RKO (cell line): ENCODE measurements at regions not wholly inside any gene's neighbourhood (a gene's known extent, or its start where the extent isn't known, plus 50 kb on each side); places are given as distances from the start of the nearest gene placed in this dataset.
"Not testable (repeated sequence)": the region's sequence is repeated elsewhere in the genome, so short reads cannot be mapped to it uniquely, and the experiment has no call there.

Experiments
- DNase-seq: peaks from one replicate; pipeline ENCODE4 v3.0.0-alpha.2; 2016; ENCODE audit warnings: low spot score

DNA sequence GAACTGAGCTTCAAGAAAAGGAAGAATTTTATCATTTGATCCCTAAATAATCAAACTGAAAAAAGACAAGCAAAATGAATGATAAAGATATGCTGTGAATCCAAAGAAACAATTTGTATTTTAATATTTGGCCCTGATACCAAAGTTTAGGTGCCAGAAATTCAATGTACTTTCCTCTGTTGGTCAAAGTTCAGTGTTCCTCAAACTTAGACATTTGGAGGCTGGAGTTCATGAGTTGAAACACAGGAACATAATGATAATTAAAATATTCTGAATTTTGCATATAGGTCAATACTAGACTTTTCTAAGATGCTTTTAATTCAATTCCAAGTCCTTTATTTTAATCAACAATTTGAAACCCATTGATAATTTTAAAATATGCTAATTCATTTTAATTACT lies 1007.7 kb upstream of the ATXN7L3B start:
- DNase-seq, result no peak

DNA sequence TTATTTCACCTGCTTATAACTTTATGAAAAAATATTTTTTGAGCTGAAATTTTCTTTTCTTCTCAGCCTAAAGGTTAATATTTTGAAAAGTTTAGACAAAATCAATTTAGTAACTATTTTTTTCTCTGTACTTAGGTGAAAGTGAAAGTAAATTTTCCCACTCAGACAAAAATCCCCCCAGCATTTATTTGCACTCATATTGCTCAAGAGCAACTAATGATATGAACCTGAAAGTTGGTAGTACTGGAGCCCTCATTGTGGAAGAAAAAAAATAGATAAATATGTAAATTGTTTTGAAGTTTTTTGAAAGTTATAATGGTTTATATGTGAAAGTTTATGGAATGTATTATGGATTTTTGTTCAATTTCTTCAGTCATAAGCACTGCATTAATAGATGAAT lies 1005.9 kb upstream of the ATXN7L3B start:
- DNase-seq, result no peak

DNA sequence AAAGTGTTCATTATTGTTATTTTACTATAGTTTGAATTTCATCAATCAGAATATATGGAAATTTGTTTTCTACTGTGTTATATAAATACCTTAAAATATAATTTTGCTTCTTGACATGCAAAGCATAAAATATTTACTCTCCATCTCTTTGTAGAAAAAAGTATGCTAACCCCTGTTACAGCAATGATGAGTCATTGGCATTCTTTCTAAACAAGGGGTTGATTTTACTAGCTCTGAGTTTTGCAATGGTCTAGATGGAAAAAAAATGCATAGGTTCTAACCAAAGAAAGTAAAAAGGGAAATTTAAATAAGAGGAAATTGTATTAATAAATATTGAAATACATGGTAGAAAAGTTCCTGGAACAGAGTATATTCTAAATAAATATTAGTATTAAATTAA lies 990.2 kb upstream of the ATXN7L3B start:
- DNase-seq, result peak; percentile 5

DNA sequence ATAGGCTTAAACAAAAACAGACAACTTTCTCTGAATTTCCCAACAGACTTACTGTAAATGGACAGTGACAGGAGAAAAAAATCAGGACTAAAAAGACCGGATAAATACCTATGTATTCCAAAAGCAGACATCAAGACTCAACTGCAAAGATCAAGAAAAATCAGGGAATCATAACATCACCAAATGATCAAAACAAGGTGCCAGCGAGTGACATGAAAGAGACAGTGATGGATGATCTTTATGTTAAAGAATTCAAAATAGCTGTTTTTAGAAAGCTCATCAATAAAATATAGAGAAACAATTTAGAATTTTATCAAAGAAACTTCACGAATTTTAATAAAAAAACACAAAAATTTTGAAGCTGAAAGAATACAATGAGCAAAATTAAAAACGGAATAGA lies 952.5 kb upstream of the ATXN7L3B start:
- no peak for DNase-seq

DNA sequence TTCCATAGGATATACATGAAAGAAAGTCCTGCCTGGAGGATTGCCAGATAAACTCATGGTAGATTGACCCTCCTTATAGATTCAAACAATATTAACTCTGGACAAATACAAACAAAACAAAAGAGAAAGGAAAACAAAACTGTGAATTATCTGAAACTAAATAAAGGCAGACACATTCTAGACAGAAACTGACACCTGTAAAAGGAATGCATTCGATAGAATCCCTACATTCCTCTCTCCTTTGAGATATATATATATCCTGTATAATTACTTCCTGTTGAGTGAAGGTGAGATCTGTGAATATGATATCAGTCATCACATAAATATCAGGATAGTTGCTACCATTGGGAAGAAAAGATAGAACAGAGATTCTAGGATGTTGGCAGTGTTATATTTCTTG lies 948.4 kb upstream of the ATXN7L3B start:
- DNase-seq, result peak; percentile 5

DNA sequence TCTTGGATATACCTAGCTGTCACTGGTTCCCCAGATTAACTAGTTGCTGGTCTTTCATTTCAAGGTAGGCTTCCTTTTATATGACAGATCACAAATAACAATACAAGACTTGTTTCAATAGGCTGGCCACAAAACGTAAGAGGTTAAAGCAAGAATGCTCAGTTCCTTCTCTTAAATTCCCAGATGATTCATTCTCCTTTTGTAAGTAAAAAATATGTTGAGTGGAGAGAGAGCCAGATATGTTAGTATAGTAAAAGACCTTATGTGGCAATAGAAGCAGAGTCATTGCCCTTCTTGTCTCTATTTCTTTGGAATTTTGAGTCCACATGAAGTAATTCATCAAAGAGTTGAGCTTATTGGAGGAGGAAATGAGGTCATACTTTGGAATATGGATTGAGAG lies 939.0 kb upstream of the ATXN7L3B start:
- DNase-seq, result no peak

DNA sequence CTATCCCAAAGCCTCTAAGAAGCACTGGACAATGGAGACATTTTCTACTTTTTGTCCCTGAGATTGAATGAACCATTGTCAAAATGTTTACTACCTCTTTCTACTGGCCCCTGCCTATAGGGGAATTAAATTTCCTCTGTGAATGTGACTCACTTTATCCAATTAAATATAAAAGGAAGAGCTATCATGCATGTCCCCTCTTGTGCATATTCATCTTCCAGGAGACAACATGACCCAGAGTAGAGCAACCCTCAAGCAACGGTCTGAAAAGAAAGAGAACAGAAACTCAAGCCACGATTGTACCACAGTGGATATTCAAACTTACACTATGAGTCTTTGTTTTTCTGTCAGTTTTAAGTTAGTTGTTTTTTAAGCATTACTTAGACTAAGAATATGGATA lies 938.4 kb upstream of the ATXN7L3B start:
- DNase-seq, result no peak

DNA sequence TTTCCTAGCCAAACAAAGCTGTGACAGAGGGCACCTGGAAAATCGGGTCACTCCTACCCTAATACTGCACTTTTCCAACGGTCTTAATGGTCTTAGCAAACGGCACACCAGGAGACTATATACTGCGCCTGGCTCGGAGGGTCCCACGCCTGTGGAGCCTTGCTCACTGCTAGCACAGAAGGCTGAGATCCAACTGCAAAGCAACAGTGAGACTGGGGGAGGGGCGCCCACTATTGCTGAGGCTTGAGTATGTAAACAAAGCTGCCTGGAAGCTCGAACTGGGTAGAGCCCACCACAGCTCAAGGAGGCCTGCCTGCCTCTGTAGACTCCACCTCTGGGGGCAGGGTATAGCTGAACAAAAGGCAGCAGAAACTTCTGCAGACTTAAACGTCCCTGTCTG lies 931.7 kb upstream of the ATXN7L3B start:
- not testable (repeated sequence) for DNase-seq

DNA sequence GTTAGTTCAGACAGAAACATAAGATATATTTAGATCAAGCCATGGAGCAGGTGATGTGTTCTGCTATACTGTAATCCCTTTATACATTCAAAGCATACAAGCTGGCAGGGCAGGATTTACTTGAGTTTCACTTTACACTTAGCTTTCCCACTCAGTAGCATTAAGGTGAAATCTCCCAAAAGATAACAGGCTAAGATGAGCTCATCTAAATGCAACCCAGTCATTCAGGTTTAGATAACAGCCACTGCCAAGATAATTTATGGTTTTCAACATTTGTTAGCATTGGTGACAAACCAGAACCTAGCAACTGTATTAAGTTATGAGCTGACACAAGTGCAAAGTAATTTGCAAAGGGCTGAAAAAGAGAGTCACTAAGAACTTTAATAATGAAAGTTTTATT lies 925.1 kb upstream of the ATXN7L3B start:
- DNase-seq, result no peak

DNA sequence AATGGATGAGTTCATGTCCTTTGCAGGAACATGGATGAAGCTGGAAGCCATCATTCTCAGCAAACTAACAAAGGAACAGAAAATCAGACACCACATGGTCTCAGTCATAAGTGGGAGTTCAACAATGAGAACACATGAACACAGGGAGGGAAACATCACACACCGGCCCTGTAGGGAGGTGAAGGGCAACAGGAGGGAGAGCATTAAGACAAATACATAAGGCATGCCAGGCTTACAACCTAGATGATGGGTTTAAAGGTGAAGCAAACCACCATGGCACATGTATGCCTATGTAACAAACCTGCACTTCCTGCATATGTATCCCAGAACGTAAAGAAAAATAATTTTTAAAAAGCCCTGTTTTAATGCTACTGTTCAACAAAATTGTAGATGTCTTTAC lies 914.2 kb upstream of the ATXN7L3B start:
- no peak for DNase-seq

DNA sequence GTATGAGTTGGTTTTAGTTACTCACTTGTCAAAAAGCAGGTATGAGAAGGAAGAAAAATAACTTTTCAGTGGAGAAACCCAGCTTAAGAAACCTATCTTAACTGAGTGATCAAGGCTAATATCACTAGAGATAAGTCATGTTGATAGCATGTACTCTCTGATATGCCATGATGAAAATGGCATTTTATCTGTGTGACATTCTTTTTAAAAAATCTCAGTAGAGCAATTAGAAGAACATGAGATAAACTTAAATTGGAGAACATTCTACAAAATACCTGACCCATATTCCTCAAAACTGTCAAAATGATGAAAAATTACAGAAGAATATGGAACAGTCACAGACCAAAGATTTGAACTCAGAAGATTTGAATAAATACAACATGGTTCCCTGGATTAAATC lies 912.4 kb upstream of the ATXN7L3B start:
- DNase-seq, result no peak

DNA sequence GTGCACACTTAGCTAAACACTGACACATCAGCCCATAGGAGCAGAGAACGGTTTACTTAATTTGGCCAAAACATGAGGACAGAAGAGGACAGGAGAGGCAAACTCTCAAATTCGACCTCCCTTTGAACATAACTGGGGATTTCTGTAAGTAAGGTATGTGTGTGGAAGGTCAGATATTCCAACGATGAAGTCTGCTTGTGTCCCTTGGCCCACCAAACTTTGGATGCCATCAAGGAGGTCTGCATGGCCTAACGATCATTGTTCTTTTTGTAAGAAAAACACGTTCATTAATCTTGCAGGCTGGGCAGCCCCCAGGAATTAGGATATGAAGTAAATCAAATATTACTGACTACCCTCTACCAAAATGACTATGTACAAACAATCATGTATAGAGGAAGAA lies 908.5 kb upstream of the ATXN7L3B start:
- DNase-seq, result no peak

DNA sequence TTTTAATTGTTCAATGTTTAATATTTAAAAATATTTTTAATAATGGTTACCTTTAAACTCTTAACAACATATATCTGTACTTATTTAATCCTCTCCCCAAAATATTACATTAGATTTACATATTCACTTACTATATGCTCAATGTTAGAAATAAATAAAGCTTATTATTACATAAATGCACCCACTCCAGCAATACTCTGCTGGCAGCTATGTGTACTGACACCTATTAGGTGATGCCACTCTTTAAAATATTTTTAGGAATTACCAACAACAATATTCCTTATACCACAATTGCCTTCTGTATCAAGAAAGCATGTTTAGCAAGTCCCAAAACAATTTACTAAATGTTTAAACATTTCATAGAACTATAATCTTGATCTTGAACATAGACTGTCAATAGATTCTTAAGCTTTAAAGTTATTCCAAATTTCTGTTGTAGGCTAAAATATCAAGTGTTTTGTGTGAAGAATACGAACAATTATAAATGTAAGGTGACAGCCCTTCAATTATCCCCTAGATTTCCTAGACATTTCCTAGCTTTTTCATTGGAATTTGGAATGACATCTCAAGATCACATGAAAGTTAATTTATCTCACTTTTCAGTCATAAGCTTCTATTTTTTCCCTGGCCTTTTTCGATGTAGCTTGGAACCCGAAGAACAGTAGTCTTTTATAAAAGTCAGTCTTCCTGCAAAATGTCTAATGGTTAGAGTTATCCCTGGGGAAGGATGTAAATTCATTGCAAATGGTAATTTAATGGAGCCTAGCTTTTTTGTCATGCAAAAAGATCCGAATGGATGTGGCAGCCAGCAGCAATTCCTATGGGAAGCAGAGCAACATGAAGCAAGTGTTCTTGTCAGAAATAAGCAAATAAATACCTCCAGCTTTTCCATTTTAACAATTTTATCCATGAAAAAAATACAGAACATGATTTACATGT lies 907.5 kb upstream of the ATXN7L3B start:
- DNase-seq, result no peak

DNA sequence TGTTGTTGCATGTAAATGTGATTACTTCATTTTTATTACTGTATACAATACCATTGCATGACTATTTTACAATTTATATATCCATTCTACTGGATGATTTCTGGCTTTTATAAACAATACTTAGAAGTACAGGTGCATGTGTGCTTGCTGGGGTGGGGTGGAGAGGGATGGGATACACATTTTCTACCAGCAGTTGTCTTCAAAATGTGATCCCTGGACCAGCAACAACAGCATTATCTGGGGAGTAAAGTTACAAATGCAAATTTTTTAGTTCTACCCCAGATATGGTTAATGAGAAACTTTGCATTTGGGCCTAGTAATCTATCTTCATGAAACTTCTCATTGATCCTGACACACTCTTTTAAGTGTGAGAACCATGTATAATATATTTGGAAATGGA lies 905.4 kb upstream of the ATXN7L3B start:
- DNase-seq, result no peak

DNA sequence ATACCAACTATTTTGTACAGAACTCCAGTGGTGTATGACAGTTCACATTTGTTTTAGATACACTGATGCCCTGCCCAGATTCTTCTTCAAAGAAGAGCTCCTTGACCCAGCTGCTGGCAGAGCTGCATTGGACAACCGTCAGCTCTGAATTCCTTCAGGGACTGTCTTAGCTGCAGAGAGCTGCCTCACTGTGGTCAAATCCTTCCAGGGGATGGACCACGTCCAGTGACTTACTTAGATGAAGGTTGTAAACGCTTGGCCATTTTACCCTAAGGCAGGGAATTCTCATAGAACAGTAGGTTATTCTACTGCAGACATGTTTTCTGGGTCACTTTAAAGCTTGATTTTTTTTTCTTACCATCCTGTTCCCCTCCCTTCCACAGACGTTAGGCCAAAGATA lies 905.0 kb upstream of the ATXN7L3B start:
- no peak for DNase-seq

DNA sequence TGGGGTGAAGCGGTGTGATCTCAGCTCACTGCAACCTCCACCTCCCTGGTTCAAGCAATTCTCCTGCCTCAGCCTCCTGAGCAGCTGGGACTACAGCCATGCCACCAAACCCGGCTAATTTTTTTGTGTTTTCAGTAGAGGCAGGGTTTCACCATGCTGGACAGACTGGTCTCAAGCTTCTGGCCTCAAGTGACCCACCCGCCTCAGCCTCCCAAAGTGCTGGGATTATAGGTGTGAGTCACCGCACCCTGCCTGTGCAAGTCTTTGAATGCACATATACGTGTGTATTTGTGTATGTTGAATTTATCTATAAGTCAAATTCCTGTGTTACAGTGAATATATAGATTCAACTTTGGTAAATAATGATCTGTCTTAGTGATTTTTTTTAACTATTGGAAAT lies 898.2 kb upstream of the ATXN7L3B start:
- not testable (repeated sequence) for DNase-seq

DNA sequence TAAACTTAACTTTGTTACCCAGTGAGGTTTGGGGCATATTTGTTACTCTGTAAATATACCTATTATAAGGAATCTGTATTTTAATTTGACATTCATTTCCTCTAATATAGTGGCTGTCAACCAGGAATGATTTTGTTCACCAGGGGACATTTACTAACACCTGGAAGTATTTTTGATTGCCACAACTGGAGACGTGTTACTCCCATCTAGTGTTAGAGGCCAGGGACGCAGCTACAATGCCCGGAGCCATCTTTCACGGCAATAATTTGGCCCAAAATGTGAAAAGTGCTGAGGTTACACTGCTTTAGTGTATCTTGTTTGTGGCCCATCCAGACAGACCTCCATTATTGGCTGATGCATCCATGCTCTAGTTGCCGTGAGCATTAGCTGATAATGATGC lies 881.3 kb upstream of the ATXN7L3B start:
- peak; percentile 3 for DNase-seq

DNA sequence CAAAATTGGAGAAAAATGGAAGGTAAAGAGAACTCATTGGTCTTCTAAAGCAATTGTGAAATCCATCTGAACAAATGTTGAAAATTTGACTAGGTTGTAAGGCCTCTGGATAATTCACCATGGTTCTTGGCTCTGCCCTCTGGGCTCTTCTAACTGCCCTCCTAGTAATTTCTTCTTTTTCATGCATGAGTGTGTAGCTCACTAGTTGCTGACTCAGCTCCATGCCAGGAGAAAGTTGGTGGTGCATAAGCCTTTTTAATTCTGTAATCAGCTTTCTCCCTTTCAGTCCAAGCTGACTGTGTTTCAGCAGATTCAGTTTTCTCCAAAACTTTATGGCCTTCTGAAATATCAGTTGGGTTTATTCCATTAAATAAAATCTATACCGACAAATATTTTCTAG lies 877.8 kb upstream of the ATXN7L3B start:
- DNase-seq, result no peak

DNA sequence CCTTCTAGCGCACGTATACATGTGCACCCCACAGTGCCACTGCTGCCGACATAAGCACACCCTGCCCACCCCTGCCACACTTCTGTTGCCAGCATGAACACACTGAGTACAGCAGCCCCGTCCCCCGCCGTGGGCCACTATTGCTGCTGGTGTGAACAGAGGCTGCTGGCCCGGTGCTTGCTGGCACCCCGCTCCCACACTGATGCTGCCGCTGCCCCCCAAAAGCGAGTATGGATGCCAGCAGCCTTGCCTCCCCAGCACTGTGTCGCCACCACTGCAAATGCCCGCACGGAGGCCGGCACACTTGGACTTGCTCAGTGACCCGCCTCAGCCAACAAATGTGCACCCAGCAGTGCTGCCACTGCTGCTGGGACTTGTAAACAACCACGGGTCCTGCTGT lies 872.4 kb upstream of the ATXN7L3B start:
- no peak for DNase-seq

DNA sequence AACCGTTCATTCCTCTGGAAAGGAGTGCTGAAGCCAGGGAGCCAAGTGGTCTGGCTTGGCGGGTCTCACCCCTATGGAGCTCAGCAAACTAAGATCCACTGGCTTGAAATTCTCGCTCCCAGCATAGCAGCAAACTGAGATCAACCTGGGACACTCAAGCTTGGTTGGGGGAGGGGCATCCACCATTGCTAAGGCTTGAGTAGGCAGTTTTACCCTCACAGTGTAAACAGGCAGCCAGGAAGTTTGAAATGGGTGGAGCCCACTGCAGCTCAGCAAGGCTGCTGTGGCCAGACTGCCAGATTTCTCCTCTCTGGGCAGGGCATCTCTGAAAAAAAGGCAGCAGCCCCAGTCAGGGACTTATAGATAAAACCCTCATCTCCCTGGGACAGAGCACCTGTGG lies 866.1 kb upstream of the ATXN7L3B start:
- DNase-seq, result not testable (repeated sequence)

DNA sequence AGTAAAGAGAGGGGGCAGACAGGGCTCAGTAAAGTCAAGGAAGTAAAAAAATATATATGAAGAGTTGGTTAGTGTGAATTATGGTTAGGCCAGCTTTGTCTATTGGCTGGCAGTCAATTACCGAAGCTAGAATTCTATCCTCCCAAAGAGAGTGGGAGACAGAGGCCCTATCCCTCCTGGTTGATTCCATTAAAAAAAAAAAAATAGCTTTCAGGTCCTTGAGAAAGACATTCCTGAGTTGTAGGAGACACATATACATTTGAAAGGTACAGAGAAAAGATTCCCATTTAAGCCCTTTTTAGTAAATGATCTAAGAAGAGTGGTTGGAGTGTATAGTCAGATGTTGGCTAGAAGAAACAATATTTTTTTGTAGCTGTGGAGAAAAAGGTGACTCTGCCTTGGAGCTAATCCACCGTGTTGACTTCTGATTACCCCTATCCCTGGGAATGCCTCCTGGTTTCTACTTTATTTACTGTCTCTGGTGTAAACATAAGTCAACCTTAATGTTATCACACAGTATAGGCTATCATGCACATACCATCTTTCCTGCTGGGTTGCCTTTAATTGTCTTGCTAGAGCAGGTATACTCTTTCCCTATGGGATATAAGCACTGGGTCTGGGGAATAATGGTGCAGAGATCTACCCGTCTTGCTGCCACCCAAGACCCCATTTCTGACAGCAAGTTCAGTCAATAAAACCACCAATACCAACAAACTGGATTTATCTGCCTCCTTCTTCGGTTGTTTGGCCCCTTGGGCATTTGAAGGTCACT lies 859.9 kb upstream of the ATXN7L3B start:
- DNase-seq, result no peak

DNA sequence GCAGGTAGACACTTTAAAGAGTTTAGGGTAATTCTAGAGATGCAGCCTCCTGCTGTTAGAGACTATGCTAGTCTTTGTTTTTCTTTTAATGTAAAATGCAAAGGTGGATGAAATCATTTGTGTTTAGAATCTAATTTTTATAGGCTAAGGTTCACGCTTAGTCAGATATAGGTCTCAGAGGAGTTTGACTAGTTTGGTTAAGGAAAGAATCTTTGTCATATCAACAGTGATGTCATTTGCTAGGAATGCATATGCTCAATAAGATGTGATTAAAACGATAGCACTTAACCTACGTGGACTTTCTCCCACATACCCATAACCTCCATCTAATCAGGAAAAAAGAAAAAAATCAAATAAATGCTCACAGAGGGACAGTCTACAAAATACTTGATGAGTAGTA lies 859.3 kb upstream of the ATXN7L3B start:
- no peak for DNase-seq

DNA sequence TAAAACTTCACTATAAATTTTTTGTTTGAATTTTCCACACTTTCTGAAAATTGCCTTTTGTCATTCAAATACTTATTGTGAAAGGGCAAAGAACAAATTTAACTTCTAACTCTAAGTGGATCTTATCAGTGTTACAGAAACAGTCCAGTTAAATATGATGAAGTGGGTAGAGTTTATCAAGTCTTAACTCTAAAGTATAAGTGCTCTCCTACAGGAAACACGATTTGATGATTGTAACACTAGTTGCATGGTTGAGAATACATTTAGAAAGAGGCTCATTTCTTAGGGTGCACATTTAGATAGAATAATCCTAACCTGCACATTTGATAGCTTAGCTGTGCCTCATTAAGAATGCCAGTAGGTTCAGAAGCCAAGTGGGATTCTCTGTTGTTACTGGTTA lies 838.3 kb upstream of the ATXN7L3B start:
- DNase-seq, result no peak
